ENCODE measurements at regions not wholly inside any gene's neighbourhood (a gene's known extent, or its start where the extent isn't known, plus 50 kb on each side); places are given as distances from the start of the nearest gene placed in this dataset.

DNA sequence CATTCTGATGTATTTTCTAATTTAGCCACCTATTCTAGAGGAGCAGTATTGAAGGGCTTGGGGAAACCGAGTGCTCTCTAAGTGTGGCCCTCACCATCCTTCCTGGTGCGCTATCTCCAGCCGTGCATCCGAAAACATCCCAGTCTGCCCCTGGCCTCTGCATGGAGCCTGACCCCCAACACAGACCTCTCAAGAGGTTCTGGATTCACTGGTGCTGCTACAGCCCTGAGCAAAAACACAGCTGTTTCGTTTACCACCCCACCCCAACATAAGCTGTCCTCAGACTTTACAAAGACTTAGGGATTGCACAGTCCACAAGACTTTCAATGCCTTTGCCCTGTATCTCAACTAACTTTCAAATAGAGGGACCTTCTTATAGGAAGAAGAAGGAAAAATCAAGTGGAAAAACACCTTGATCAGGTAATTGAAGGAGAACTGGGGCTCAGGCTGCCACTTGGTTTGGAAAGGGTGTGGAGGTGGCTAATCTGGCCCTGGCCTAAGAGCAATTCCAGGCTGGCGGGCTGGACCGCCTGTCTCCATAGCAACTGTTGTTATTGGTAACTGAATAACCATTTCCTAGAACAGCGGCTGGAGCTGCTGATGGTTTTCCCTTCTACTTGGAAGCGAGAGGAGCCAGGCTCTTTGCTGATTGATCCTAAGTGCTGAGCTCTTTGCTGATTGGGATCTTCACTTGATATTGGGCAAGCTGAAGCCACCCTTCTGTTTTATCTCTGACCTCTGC is 90.2 kb upstream of the TOX2 start:
- Histone ChIP-seq H3K27me3 (replicated peaks; ENCODE audit: control insufficient read depth, insufficient read depth, low read length) (no peaks in the 10 kb centered on the region), H3K36me3 (ENCODE audit: control insufficient read depth, insufficient read depth, low read length) (no peaks in the 10 kb centered on the region), H3K4me3 (replicated peaks; ENCODE audit: low read depth, low read length) (no peak overlapping the region)
- TF ChIP-seq CTCF (IDR thresholded peaks at IDR 0.05; ENCODE audit: insufficient read depth, low read length, poor library complexity, severe bottlenecking) = no peak
- no peak for DNase-seq (ENCODE audit: extremely low read depth, insufficient read length)

- no peak overlapping the region for H3K4me3 ChIP-seq (replicated peaks; ENCODE audit: low read depth, low read length)
- no peaks in the 10 kb centered on the region for H3K36me3 ChIP-seq (ENCODE audit: control insufficient read depth, insufficient read depth, low read length)
- DNase-seq (ENCODE audit: extremely low read depth, insufficient read length) = no peak
- TF ChIP-seq CTCF (IDR thresholded peaks at IDR 0.05; ENCODE audit: insufficient read depth, low read length, poor library complexity, severe bottlenecking) = no peak
- H3K27me3 ChIP-seq (replicated peaks; ENCODE audit: control insufficient read depth, insufficient read depth, low read length) = no peaks in the 10 kb centered on the region
Observed at GRCh38 chr20:43821795-43822194, 92.9 kb upstream of the TOX2 start.

- Histone ChIP-seq H3K27me3 (replicated peaks; ENCODE audit: control insufficient read depth, insufficient read depth, low read length) (no peaks in the 10 kb centered on the region), H3K36me3 (ENCODE audit: control insufficient read depth, insufficient read depth, low read length) (no peaks in the 10 kb centered on the region), H3K4me3 (replicated peaks; ENCODE audit: low read depth, low read length) (no peak overlapping the region)
- no peak for DNase-seq (ENCODE audit: extremely low read depth, insufficient read length)
- no peak for TF ChIP-seq CTCF (IDR thresholded peaks at IDR 0.05; ENCODE audit: insufficient read depth, low read length, poor library complexity, severe bottlenecking)
Observed at GRCh38 chr20:43820731-43821330, 93.8 kb upstream of the TOX2 start.

GRCh38 chr20:43812216-43812615 is 85.4 kb upstream of the GTSF1L start:
- no peak overlapping the region for H3K4me3 ChIP-seq (replicated peaks; ENCODE audit: low read depth, low read length)
- no peak for DNase-seq (ENCODE audit: extremely low read depth, insufficient read length)
- no peaks in the 10 kb centered on the region for H3K36me3 ChIP-seq (ENCODE audit: control insufficient read depth, insufficient read depth, low read length)
- no peaks in the 10 kb centered on the region for H3K27me3 ChIP-seq (replicated peaks; ENCODE audit: control insufficient read depth, insufficient read depth, low read length)
- no peak for TF ChIP-seq CTCF (IDR thresholded peaks at IDR 0.05; ENCODE audit: insufficient read depth, low read length, poor library complexity, severe bottlenecking)

DNA sequence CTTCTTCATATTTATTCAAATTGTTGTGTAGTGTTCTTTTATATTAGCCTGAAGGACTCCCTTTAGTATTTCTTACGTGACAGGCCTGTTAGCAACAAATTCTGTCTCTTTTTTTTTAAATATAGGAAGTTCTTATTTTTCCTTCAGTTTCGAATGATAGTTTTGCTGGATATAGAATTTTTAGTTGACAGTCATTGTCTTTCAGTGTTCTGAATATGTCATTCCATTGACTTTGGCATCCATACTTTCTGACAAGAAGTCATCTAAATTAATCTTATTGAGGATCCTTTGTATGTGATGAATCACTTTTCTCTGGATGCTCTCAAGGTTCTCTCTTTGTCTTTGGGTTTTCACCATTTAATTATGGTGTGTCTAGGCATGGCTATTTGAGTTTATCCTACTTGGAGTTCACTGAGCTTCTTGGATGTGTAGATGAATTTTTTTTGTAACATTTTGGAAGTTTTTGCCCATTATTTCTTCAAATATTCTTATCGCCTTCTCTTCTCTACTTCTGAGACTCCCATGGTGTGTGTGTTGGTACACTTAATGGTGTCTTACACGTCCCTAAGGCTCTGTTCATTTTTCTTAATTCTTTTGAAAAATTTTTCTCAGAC is 82.5 kb upstream of the GTSF1L start:
- TF ChIP-seq CTCF (IDR thresholded peaks at IDR 0.05; ENCODE audit: insufficient read depth, low read length, poor library complexity, severe bottlenecking) = no peak
- Histone ChIP-seq H3K27me3 (replicated peaks; ENCODE audit: control insufficient read depth, insufficient read depth, low read length) (no peaks in the 10 kb centered on the region), H3K4me3 (replicated peaks; ENCODE audit: low read depth, low read length) (no peak overlapping the region), H3K36me3 (ENCODE audit: control insufficient read depth, insufficient read depth, low read length) (no peaks in the 10 kb centered on the region)
- DNase-seq (ENCODE audit: extremely low read depth, insufficient read length) = no peak

Measured in GM06990 (cell line).